Adipocyte (in vitro differentiated cells): ENCODE measurements at regions not wholly inside any gene's neighbourhood (a gene's known extent, or its start where the extent isn't known, plus 50 kb on each side); places are given as distances from the start of the nearest gene placed in this dataset.
A peak's percentile ranks its signal among the peaks of the same experiment; 100 is the strongest.
"Not testable (repeated sequence)": the region's sequence is repeated elsewhere in the genome, so short reads cannot be mapped to it uniquely, and the experiment has no call there.

ENCODE experiments used
- DNase-seq: peaks from one replicate; pipeline ENCODE4 v3.0.0-alpha.2; 2015; ENCODE audit warnings: low read depth
- H3K27me3 ChIP-seq: replicated peaks from 2 replicates; pipeline ENCODE4 v1.7.0; 2013; ENCODE audit warnings: mild to moderate bottlenecking, low read length, moderate library complexity; ENCODE audit not compliant: control insufficient read depth, insufficient read depth
- H3K36me3 ChIP-seq: 2 replicates; pipeline ENCODE4 v1.7.0; 2013; ENCODE audit warnings: low read length, mild to moderate bottlenecking, moderate library complexity; ENCODE audit not compliant: control insufficient read depth, insufficient read depth, severe bottlenecking
- H3K4me1 ChIP-seq: 2 replicates; pipeline ENCODE4 v1.7.0; 2013; ENCODE audit warnings: mild to moderate bottlenecking, low read length, moderate library complexity; ENCODE audit not compliant: control insufficient read depth, insufficient read depth
- H3K4me3 ChIP-seq: 2 replicates; pipeline ENCODE4 v1.7.0; 2013; ENCODE audit warnings: mild to moderate bottlenecking, low read length, moderate library complexity
- H3K9ac ChIP-seq: 2 replicates; pipeline ENCODE4 v1.7.0; 2013; ENCODE audit warnings: mild to moderate bottlenecking, low read length, moderate library complexity
- H3K9me3 ChIP-seq: 2 replicates; pipeline ENCODE4 v1.7.0; 2013; ENCODE audit warnings: mild to moderate bottlenecking, low read length, moderate library complexity; ENCODE audit not compliant: control insufficient read depth

DNA sequence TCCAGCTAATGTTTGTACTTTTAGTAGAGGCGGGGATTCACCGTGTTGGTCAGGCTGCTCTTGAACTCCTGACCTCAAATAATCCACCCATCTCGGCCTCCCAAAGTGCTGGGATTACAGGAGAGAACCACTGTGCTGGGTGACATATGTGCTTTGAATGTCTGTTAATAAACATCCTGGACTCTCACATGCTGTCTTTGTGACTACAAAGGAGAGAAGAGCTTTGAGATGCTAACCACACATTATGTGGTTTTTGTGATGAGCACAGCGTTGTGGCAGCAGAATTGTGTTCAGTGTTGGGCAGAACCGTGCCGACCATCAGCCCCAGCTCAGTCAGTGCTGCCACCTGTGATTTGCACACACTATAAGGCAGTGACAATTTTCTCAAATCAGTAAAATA lies 500.1 kb upstream of the KLF6 start:
- H3K4me3 ChIP-seq = no peak overlapping the region
- peaks cover 50% of the 10 kb centered on the region for H3K4me1 ChIP-seq
- H3K36me3 ChIP-seq = no peaks in the 10 kb centered on the region
- no peak for DNase-seq
- H3K9me3 ChIP-seq = no peaks in the 10 kb centered on the region
- H3K9ac ChIP-seq = peak overlapping the region; percentile 86
- no peaks in the 10 kb centered on the region for H3K27me3 ChIP-seq

DNA sequence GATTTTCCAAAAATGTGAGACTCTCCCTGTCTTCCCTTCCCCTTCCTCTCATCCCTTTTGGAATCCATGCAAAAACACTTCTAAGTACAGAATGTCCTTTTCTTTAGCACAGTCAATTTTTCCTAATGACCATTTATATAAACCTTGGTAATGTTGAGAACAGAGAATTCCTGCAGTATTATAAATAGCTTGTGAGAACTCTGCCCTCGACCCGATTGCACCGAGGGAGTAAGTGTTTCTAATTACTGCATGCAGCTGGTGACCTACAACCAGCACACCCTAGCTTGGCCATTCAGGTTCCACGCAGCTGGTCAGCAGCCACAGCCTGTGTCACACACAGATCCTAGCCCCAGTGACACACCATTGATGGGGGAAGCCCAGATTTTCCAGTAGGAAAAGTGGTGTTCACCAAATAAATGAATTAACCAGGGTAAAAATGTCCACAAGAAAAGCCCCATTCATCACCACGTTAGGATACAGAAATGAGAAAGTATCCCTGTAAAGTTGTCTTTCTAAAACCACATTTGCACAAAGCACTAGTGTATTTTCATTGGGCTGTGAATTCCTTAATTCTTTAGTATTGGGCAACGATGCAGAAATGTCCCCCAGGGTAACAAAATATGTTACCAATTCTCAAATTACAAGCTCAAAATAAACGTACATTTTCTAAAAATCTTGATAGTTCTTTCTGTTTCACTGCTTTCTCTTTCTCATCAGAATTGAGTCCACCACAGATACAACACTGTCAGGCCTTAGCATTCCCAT lies 499.0 kb upstream of the KLF6 start:
- Histone ChIP-seq H3K4me3 (peak overlapping the region; percentile 39), H3K27me3 (no peaks in the 10 kb centered on the region), H3K9ac (peak overlapping the region; percentile 86), H3K9me3 (no peaks in the 10 kb centered on the region), H3K36me3 (no peaks in the 10 kb centered on the region), H3K4me1 (peaks cover 61% of the 10 kb centered on the region)
- peak; percentile 91 for DNase-seq

DNA sequence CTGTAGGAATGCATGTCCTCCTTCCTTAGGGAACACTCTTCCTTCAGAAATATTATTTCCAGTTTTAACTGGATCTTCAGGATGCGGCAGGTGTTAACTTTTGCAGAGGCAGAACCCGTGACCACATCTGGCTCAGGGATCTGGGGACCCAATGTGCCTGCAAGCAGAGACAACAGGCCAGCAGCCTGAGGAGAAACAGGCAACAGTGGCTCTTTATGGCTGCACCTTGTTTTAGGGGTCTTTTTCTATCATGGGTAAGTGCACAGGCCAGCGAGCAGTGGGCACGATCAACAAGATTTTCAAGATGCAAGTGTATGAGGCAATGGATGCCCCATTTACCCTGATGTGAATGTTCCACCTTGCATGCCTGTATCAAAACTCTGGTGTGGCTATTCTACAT lies 497.5 kb upstream of the KLF6 start:
- no peak for DNase-seq

DNA sequence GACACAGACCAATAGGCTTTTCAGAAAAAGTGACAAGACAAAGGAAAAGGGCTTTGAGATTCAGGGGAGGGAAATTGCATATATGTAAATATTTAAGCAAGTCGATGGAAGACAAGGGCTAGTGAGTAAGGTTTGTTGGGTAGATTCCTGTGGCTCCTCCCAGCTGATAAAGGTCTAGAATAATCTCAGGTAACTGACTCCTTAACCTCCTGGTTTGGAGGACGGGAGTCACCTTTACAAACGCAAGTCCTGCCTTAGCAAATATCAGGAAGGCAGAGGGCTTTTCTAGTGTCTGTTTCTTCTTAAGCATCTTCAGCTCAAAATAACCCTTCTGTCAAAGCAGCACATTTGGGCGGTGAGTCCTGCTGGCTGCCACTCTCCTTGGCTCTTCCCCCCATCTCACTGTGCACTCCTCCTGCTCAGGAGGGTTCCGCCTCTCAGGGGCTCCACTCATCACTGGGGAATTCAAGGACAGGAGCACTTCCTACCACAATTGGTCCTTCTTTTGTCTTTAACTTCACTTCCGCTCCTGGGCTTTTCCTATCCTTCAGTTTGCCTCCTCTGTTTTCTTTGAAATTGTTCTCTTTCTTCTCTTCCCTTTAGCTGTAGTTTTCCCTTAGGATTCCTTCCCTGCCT lies 496.3 kb upstream of the KLF6 start:
- Histone ChIP-seq H3K9ac (peak overlapping the region; percentile 86), H3K4me3 (peak overlapping the region; percentile 9), H3K27me3 (no peaks in the 10 kb centered on the region), H3K4me1 (peaks cover 70% of the 10 kb centered on the region), H3K36me3 (no peaks in the 10 kb centered on the region), H3K9me3 (no peaks in the 10 kb centered on the region)
- DNase-seq = no peak

More for the DNA sequence above, 497.5 kb upstream of the KLF6 start:
- Histone ChIP-seq H3K4me3 (no peak overlapping the region), H3K9ac (peak overlapping the region; percentile 86), H3K4me1 (peaks cover 70% of the 10 kb centered on the region), H3K27me3 (no peaks in the 10 kb centered on the region), H3K36me3 (no peaks in the 10 kb centered on the region), H3K9me3 (no peaks in the 10 kb centered on the region)

DNA sequence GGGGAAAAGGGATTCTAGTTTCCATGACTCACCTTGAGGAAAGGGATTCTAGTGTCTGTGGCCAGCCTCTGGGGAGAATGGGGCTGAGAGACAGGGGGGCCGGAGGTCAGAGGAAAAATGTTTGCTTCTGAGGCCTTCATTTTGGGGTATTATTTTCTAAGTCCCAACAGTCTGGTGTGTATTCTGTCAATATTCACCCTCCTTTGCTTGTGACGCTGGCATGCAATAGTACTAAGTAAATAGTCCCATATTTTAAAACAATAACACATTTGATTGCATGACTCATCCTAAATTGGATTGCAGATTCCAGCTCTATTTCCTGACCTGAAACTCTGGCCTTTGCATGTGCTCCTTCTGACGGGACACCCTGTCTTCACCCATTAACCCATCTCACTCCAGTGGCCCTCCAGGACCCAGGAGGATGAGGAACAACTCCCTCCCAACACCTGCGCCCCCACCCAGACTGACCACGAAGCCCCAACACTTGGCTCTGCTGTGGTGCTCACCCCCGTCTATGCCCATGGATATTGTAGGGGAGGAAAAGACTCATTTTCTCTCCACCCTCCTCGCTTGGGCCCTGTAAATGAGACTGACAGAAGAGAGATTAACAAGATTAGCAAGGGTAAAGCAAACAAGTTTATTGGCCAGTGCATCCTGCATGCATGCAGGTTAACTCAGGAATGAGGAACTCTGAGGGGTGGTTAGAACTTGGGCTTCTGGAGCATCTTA lies 495.6 kb upstream of the KLF6 start:
- peak; percentile 81 for DNase-seq
- Histone ChIP-seq H3K27me3 (no peaks in the 10 kb centered on the region), H3K36me3 (no peaks in the 10 kb centered on the region), H3K4me1 (peaks cover 70% of the 10 kb centered on the region), H3K4me3 (peak overlapping the region; percentile 20), H3K9me3 (no peaks in the 10 kb centered on the region), H3K9ac (peak overlapping the region; percentile 86)

DNA sequence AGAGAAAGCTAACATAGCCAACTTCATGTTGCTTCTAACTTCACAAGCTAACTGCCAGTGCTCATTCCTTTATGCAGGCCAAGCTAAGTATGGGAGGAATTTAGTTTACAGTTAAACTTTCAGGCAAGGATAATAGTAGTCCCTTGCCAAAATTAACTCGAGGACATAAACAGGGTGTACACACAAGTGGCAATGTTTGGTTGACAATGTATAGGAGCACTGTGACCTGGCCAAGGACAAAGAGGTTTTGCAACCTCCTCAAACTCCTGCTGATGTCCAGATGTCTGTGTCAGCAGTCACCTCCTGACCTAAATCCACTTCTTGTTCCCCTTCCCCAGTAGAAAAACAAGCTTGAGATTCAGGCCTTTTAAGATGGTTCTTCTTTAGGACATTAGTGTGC lies 494.6 kb upstream of the KLF6 start:
- Histone ChIP-seq H3K36me3 (no peaks in the 10 kb centered on the region), H3K4me3 (peak overlapping the region; percentile 20), H3K9ac (peak overlapping the region; percentile 86), H3K9me3 (no peaks in the 10 kb centered on the region), H3K4me1 (peaks cover 64% of the 10 kb centered on the region), H3K27me3 (no peaks in the 10 kb centered on the region)
- DNase-seq = peak; percentile 57

DNA sequence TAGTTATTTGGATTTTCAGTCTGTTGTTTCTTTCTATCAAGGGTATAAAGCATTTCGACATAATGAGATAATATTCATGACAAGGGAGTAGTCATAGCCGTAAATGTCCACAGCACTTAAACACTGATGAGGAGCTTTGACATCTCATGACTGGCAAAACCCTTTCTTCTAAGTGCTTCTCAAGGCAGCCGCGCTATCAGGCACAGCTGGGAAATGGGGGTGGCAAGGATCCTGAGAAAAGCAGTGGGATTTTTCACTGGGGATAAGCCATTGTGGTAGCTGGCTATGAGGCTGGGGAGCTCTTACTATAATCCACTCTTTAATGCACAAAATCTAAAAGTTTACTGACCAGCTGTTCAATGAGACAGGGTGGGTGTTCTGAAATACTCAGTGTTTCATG lies 493.2 kb upstream of the KLF6 start:
- Histone ChIP-seq H3K9me3 (no peaks in the 10 kb centered on the region), H3K27me3 (no peaks in the 10 kb centered on the region), H3K4me3 (no peak overlapping the region), H3K9ac (peak overlapping the region; percentile 0), H3K4me1 (peaks cover 50% of the 10 kb centered on the region), H3K36me3 (no peaks in the 10 kb centered on the region)
- no peak for DNase-seq

DNA sequence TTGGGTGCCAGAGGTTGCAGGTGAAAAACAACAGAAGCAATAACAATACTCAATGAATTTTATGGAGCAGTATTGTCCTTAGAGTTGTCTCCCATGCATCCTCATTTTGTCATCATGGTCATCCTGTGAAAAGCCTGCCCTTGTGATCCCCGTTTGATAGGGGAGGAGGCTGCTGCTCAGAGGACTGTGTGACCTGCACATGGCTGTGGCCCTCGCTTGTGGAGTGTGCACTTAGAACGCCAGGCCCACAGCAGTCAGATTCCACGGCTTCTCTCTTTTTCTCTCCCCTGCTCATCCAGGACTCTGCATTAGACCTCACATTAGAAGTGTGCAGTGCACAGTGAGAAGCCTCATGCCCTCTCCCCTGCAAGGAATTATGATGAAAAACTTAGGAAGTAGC lies 491.1 kb upstream of the KLF6 start:
- Histone ChIP-seq H3K4me1 (peaks cover 31% of the 10 kb centered on the region), H3K36me3 (no peaks in the 10 kb centered on the region), H3K27me3 (no peaks in the 10 kb centered on the region), H3K9me3 (no peaks in the 10 kb centered on the region), H3K9ac (no peak overlapping the region), H3K4me3 (no peak overlapping the region)
- no peak for DNase-seq

DNA sequence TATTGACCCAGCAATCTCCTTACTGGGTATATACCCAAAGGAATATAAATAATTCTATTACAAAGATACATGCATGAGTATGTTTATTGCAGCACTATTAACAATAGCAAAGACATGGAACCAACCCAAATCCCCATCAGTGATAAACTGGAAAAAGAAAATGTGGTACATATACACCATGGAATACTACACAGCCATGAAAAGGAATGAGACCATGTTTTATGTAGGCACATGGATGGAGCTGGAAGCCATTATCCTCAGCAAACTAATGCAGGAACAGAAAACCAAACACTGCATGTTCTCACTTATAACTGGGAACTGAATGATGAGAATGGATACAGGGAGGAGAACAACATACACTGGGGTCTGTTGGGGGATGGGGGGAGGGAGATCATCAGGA lies 489.7 kb upstream of the KLF6 start:
- not testable (repeated sequence) for H3K4me3 ChIP-seq, DNase-seq, H3K27me3 ChIP-seq, H3K9ac ChIP-seq, H3K9me3 ChIP-seq, H3K36me3 ChIP-seq
- peaks cover 30% of the 10 kb centered on the region for H3K4me1 ChIP-seq

DNA sequence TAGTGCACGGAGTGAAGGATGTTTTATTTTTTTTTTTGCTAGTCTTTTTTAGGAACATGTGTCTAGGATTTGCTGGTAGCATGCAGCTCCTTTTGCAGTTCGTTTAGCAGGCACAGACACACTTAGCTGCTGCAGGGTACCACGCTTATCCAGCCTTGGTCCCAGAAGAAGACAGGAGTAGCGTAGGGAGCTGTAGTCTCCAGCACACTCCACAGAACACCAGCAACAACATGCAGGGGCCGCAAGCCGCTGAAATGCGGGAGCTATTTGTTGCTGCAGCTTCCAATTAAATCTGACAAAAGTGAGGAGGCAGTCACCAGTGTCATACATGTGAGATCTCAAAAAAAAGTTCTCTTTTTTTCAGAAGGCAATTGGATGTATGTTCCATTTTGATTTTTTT lies 486.2 kb upstream of the KLF6 start:
- Histone ChIP-seq H3K4me3 (no peak overlapping the region), H3K9me3 (no peaks in the 10 kb centered on the region), H3K4me1 (peaks cover 25% of the 10 kb centered on the region), H3K27me3 (no peaks in the 10 kb centered on the region), H3K9ac (no peak overlapping the region), H3K36me3 (no peaks in the 10 kb centered on the region)
- no peak for DNase-seq

DNA sequence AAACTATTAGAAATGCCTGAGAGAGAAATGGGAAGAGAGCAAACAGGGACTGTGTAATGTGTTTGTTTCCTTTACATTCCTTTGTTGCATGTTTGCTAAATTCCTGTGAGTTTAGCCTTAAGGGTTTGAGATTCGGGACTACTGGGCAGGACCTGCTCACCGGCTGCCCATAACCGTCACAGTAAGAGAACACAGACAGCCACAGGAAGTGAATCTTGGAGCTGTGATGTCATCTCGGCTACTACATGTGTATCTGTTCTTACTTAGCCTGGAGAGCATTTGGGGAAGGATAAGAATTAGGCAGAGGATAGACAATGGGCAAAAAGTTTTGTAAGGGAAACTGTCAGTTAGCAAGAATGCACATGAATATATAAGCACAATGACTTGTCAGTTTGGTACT lies 485.1 kb upstream of the KLF6 start:
- H3K36me3 ChIP-seq = no peaks in the 10 kb centered on the region
- H3K4me3 ChIP-seq = no peak overlapping the region
- no peaks in the 10 kb centered on the region for H3K27me3 ChIP-seq
- peaks cover 25% of the 10 kb centered on the region for H3K4me1 ChIP-seq
- peak overlapping the region; percentile 12 for H3K9ac ChIP-seq
- DNase-seq = peak; percentile 89
- H3K9me3 ChIP-seq = no peaks in the 10 kb centered on the region
